RWPE2 (cell line): ENCODE measurements at regions not wholly inside any gene's neighbourhood (a gene's known extent, or its start where the extent isn't known, plus 50 kb on each side); places are given as distances from the start of the nearest gene placed in this dataset.
"Not testable (repeated sequence)": the region's sequence is repeated elsewhere in the genome, so short reads cannot be mapped to it uniquely, and the experiment has no call there.

ENCODE experiments used
- ATAC-seq: fragments of 200-7000 bp; cut with Tn5 transposase; 3 replicates; pipeline ENCODE4 v1.9.1; 2021; ENCODE audit warnings: low read depth
- DNase-seq: peaks from one replicate; pipeline ENCODE4 v3.0.0-alpha.2; 2020; ENCODE audit warnings: low spot score
- H3K27ac ChIP-seq: fragments of 450-650 bp; 2 replicates; pipeline ENCODE4 v1.5.1; 2017; ENCODE audit warnings: mild to moderate bottlenecking; ENCODE audit not compliant: poor library complexity, severe bottlenecking
- H3K27me3 ChIP-seq: fragments of 250-450 bp; sonication (Bioruptor Pico); 2 replicates; pipeline ENCODE4 v1.5.1; 2021; ENCODE audit warnings: mild to moderate bottlenecking, moderate library complexity; ENCODE audit not compliant: insufficient read depth, poor library complexity, severe bottlenecking
- H3K36me3 ChIP-seq: fragments of 250-450 bp; sonication (Bioruptor Pico); 2 replicates; pipeline ENCODE4 v1.5.1; 2020; ENCODE audit warnings: low read depth, mild to moderate bottlenecking, moderate library complexity
- H3K4me1 ChIP-seq: fragments of 250-450 bp; sonication (Bioruptor Pico); 2 replicates; pipeline ENCODE4 v1.5.1; 2021; ENCODE audit warnings: mild to moderate bottlenecking, moderate library complexity; ENCODE audit not compliant: insufficient read depth, poor library complexity, severe bottlenecking
- H3K4me3 ChIP-seq: fragments of 250-450 bp; sonication (Bioruptor Pico); 2 replicates; pipeline ENCODE4 v1.5.1; 2021; ENCODE audit warnings: mild to moderate bottlenecking, moderate library complexity; ENCODE audit not compliant: severe bottlenecking
- H3K9me3 ChIP-seq: fragments of 250-450 bp; sonication (Bioruptor Pico); 2 replicates; pipeline ENCODE4 v1.5.1; 2021; ENCODE audit warnings: mild to moderate bottlenecking, moderate library complexity; ENCODE audit not compliant: severe bottlenecking
- TF ChIP-seq, protein P1 (sequence below): fragments of 450-650 bp; IDR thresholded peaks from one replicate; pipeline ENCODE4 v1.5.1; 2017; ENCODE audit warnings: mild to moderate bottlenecking, moderate library complexity; ENCODE audit not compliant: poor library complexity, severe bottlenecking

DNA sequence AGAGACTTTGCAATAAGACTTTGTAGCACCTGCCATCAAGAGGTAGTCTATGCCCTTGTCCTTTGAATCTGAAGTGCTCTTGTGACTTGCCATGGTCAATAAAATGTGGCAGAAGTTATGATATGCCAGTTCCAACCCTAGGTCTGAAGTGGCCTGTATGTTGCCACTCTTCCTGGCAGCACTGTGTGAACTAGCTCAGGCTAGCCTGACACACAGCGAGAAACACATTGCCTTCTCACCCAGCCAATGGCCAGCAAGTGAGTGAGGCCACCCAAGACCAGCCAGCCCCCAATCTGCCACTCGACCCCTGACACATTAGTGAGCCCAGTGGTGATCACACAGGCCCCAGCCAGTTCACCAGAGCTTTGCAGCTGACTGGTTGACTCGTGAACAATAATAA is 52.7 kb upstream of the OSMR start:
- DNase-seq (no peak), ATAC-seq (no peak)
- no peaks in the 10 kb centered on the region for H3K27me3 ChIP-seq
- TF ChIP-seq, protein P1, sequence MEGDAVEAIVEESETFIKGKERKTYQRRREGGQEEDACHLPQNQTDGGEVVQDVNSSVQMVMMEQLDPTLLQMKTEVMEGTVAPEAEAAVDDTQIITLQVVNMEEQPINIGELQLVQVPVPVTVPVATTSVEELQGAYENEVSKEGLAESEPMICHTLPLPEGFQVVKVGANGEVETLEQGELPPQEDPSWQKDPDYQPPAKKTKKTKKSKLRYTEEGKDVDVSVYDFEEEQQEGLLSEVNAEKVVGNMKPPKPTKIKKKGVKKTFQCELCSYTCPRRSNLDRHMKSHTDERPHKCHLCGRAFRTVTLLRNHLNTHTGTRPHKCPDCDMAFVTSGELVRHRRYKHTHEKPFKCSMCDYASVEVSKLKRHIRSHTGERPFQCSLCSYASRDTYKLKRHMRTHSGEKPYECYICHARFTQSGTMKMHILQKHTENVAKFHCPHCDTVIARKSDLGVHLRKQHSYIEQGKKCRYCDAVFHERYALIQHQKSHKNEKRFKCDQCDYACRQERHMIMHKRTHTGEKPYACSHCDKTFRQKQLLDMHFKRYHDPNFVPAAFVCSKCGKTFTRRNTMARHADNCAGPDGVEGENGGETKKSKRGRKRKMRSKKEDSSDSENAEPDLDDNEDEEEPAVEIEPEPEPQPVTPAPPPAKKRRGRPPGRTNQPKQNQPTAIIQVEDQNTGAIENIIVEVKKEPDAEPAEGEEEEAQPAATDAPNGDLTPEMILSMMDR: no peak
- H3K9me3 ChIP-seq: no peaks in the 10 kb centered on the region
- no peak overlapping the region for H3K27ac ChIP-seq
- H3K4me1 ChIP-seq: no peaks in the 10 kb centered on the region
- H3K4me3 ChIP-seq: no peak overlapping the region
- H3K36me3 ChIP-seq: no peaks in the 10 kb centered on the region

DNA sequence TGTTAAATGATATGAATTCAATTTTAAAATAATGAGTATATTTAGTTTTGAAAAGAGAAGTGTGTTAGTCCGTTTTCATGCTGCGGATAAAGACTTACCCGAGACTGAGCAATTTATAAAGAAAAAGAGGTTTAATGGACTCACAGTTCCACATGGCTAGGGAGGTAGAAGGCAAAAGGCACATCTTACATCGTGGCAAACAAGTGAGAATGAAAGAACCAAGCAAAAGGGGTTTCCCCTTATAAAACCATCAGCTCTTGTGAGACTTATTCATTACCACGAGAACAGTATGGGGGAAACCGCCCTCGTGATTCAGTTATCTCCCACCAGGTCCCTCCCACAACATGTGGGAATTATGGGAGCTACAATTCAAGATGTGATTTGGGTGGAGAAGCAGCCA is 51.8 kb upstream of the OSMR start:
- H3K4me1 ChIP-seq, ATAC-seq, H3K9me3 ChIP-seq, H3K27ac ChIP-seq, DNase-seq, H3K4me3 ChIP-seq, H3K36me3 ChIP-seq, H3K27me3 ChIP-seq: not testable (repeated sequence)

- Histone ChIP-seq H3K27me3 (no peaks in the 10 kb centered on the region), H3K27ac (no peak overlapping the region)
These were observed 50.8 kb upstream of the OSMR start for GRCh38 chr5:38794986-38795385.

DNA sequence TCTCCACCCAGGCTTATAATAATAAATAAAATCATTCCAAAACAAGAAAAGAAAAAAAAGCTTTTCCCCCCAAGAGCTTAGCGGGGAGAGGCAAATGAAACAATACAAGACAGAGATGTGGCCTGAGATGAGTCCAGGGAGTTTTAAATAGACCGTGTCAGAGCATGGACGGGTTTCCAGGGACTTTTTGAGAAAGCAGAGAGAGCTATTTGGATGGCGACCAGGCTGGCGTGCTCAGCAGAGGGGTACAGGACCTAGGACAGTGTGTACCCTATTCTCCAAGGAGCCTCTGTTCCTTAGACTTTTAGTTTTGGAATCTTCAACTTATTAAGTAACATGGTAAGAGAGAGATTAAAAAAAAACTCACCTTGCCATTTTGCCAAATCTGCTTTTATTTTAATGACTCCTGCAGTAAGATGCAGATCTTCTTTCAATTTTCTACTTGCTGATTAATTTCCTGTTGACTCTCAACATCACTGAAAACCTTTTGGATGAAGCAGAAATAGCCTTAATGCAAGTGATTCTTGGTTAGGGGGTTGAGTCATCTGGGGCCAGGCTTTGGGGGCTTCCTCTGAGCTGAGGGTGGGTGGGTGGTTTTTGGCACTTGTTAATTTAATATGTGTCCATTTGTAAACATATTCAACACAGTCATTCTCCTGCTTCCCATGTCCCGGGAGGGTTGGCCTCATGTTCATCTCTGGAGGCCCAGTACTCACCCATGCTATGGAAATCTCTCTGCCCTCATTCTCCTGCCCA is 49.6 kb upstream of the OSMR start:
- Histone ChIP-seq H3K36me3 (no peaks in the 10 kb centered on the region), H3K4me3 (no peak overlapping the region), H3K27ac (no peak overlapping the region), H3K27me3 (no peaks in the 10 kb centered on the region), H3K4me1 (no peaks in the 10 kb centered on the region), H3K9me3 (no peaks in the 10 kb centered on the region)
- DNase-seq (no peak), ATAC-seq (no peak)
- TF ChIP-seq, protein P1: no peak

More at GRCh38 chr5:38794986-38795385, 50.8 kb upstream of the OSMR start:
- no peak overlapping the region for H3K4me3 ChIP-seq
- H3K9me3 ChIP-seq: no peaks in the 10 kb centered on the region
- no peaks in the 10 kb centered on the region for H3K4me1 ChIP-seq
- DNase-seq: no peak
- no peaks in the 10 kb centered on the region for H3K36me3 ChIP-seq
- ATAC-seq: no peak
- TF ChIP-seq, protein P1: no peak
